GM19372 (cell line): ENCODE measurements at regions not wholly inside any gene's neighbourhood (a gene's known extent, or its start where the extent isn't known, plus 50 kb on each side); places are given as distances from the start of the nearest gene placed in this dataset.

Experiments
- ATAC-seq: cut with Tn5 transposase; IDR thresholded peaks from one replicate; pipeline ENCODE4 v1.9.1; 2021; ENCODE audit warnings: mild to moderate bottlenecking, low read depth, moderate library complexity; ENCODE audit not compliant: unreplicated experiment

- no peak for ATAC-seq
Measured at GRCh38 chrX:137483554-137483953, 82.4 kb upstream of the ZIC3 start.

- no peak for ATAC-seq
Measured at GRCh38 chrX:137482136-137482535, 83.8 kb upstream of the ZIC3 start.

- no peak for ATAC-seq
Measured at GRCh38 chrX:137479386-137479785, 86.5 kb upstream of the ZIC3 start.

GRCh38 chrX:137441711-137442110, 124.2 kb upstream of the ZIC3 start:
- no peak for ATAC-seq

GRCh38 chrX:137432609-137433008, 133.3 kb upstream of the ZIC3 start:
- ATAC-seq, result no peak

- ATAC-seq, result no peak
Measured at GRCh38 chrX:137431693-137432488, 134.0 kb upstream of the ZIC3 start.

- no peak for ATAC-seq
Measured at GRCh38 chrX:137430984-137431475, 134.9 kb upstream of the ZIC3 start.

GRCh38 chrX:137430301-137430700, 135.6 kb upstream of the ZIC3 start:
- ATAC-seq, result no peak

GRCh38 chrX:137428766-137429591, 136.9 kb upstream of the ZIC3 start:
- ATAC-seq, result no peak

GRCh38 chrX:137428221-137428661, 137.7 kb upstream of the ZIC3 start:
- no peak for ATAC-seq

GRCh38 chrX:137427816-137428215, 138.1 kb upstream of the ZIC3 start:
- ATAC-seq, result no peak

- no peak for ATAC-seq
Measured at GRCh38 chrX:137427426-137427778, 138.5 kb upstream of the ZIC3 start.

GRCh38 chrX:137426695-137427425, 139.1 kb upstream of the ZIC3 start:
- no peak for ATAC-seq

GRCh38 chrX:137425986-137426385, 139.9 kb upstream of the ZIC3 start:
- ATAC-seq, result no peak

GRCh38 chrX:137425273-137425902, 140.5 kb upstream of the ZIC3 start:
- ATAC-seq, result no peak

GRCh38 chrX:137424679-137425078, 141.2 kb upstream of the ZIC3 start:
- no peak for ATAC-seq

- ATAC-seq, result no peak
Measured at GRCh38 chrX:137423241-137423640, 142.7 kb upstream of the ZIC3 start.

GRCh38 chrX:137418086-137418485, 147.8 kb upstream of the ZIC3 start:
- ATAC-seq, result no peak

- no peak for ATAC-seq
Measured at GRCh38 chrX:137413190-137413589, 152.7 kb upstream of the ZIC3 start.

GRCh38 chrX:137405449-137406140, 160.3 kb upstream of the ZIC3 start:
- ATAC-seq, result no peak
